Lung (tissue), 11 donors: ENCODE measurements at regions not wholly inside any gene's neighbourhood (a gene's known extent, or its start where the extent isn't known, plus 50 kb on each side); places are given as distances from the start of the nearest gene placed in this dataset.

Experiments
- ATAC-seq: fragments of 200-7000 bp; cut with Tn5 transposase; one replicate; pipeline ENCODE4 v1.9.1; 2020; ENCODE audit warnings: moderate number of reproducible peaks; ENCODE audit not compliant: insufficient read depth, low FRiP score
- DNase-seq, 3 donors: peaks; one replicate each; pipeline ENCODE4 v3.0.0-alpha.2; 2013 to 2017
- H3K27ac ChIP-seq, 2 donors: one replicate each; pipeline ENCODE4 v1.5.1; 2013; ENCODE audit warnings: mild to moderate bottlenecking in 2 of 2, moderate library complexity in 2 of 2, control low read depth in 1 of 2, inconsistent platforms in 1 of 2, low read depth in 1 of 2, low read length in 1 of 2
- H3K27me3 ChIP-seq, 3 donors: one replicate each; pipeline ENCODE4 v1.5.1; 2013; ENCODE audit warnings: low read length in 2 of 3; ENCODE audit not compliant: control insufficient read depth in 3 of 3, insufficient read depth in 3 of 3
- H3K36me3 ChIP-seq, 4 donors: one replicate each; pipeline ENCODE4 v1.5.1; 2013; ENCODE audit warnings: low read length in 4 of 4, mild to moderate bottlenecking in 1 of 4, moderate library complexity in 1 of 4; ENCODE audit not compliant: control insufficient read depth in 4 of 4, insufficient read depth in 4 of 4
- H3K4me1 ChIP-seq, 5 donors: one replicate each; pipeline ENCODE4 v1.5.1; 2013; ENCODE audit warnings: low read length in 5 of 5, mild to moderate bottlenecking in 2 of 5, moderate library complexity in 1 of 5; ENCODE audit not compliant: control insufficient read depth in 5 of 5, insufficient read depth in 5 of 5
- H3K4me3 ChIP-seq: one replicate; pipeline ENCODE4 v1.5.1; 2013; ENCODE audit warnings: mild to moderate bottlenecking, control low read depth, moderate library complexity
- H3K9ac ChIP-seq, 2 donors: one replicate each; pipeline ENCODE4 v1.5.1; 2013; ENCODE audit warnings: low read length in 2 of 2, control low read depth in 1 of 2; ENCODE audit not compliant: insufficient read depth in 1 of 2
- H3K9me3 ChIP-seq, 4 donors: one replicate each; pipeline ENCODE4 v1.5.1; 2013; ENCODE audit warnings: low read length in 3 of 4, mild to moderate bottlenecking in 1 of 4, moderate library complexity in 1 of 4; ENCODE audit not compliant: control insufficient read depth in 4 of 4, insufficient read depth in 3 of 4
- CTCF ChIP-seq: IDR thresholded peaks from 2 replicates; pipeline ENCODE4 v1.5.1; 2012; ENCODE audit warnings: mild to moderate bottlenecking; ENCODE audit errors: control extremely low read depth, extremely low read depth
- WGBS, 2 donors: extraction: QIAGEN DNeasy Blood & Tissue Kit; methylation state at CpG; one replicate each; pipeline ENCODE4 v1.1.7; 2013; 5-methylcytosine and 5-hydroxymethylcytosine counted together
- donor health status: control.
- donor health status: control.
- donor health status: Bipolar disorder and iron deficiency.
- donor health status: healthy.
- donor health status: DM: yes; HTN: yes; CAD: no.

- TF ChIP-seq CTCF: no peak
- Histone ChIP-seq H3K9me3 (peaks cover 0 to 5% (median 1%) of the 10 kb centered on the region in 4 donors), H3K27me3 (no peaks in the 10 kb centered on the region), H3K9ac (no peak overlapping the region), H3K4me1 (no peaks in the 10 kb centered on the region), H3K36me3 (no peaks in the 10 kb centered on the region), H3K27ac (no peak overlapping the region), H3K4me3 (no peak overlapping the region)
- DNase-seq (no peak), ATAC-seq (no peak)
- WGBS, 2 donors: 82 to 90% methylated on average over 5 of the region's 5 CpGs
Observed at GRCh38 chr5:130706696-130707095, 458.4 kb downstream of the HINT1 start.

GRCh38 chr5:130705368-130705767 lies 459.7 kb downstream of the HINT1 start:
- no peak for TF ChIP-seq CTCF
- 82 to 88% methylated on average over 2 of the region's 2 CpGs for WGBS, 2 donors

GRCh38 chr5:130693509-130693908 lies 471.5 kb downstream of the HINT1 start:
- Histone ChIP-seq H3K4me1 (no peaks in the 10 kb centered on the region), H3K36me3 (no peaks in the 10 kb centered on the region), H3K9me3 (no peaks in the 10 kb centered on the region), H3K27me3 (no peaks in the 10 kb centered on the region), H3K27ac (no peak overlapping the region), H3K4me3 (no peak overlapping the region), H3K9ac (no peak overlapping the region)
- WGBS, 2 donors: 93 to 94% methylated on average over 4 of the region's 4 CpGs
- no peak for ATAC-seq
- no peak for TF ChIP-seq CTCF
- DNase-seq: no peak

More at GRCh38 chr5:130705368-130705767, 459.7 kb downstream of the HINT1 start:
- Histone ChIP-seq H3K27ac (no peak overlapping the region), H3K9me3 (peaks cover 0 to 5% (median 1%) of the 10 kb centered on the region in 4 donors), H3K36me3 (no peaks in the 10 kb centered on the region), H3K4me3 (no peak overlapping the region), H3K4me1 (no peaks in the 10 kb centered on the region), H3K27me3 (no peaks in the 10 kb centered on the region), H3K9ac (no peak overlapping the region)
- no peak for DNase-seq
- ATAC-seq: no peak

- 75 to 81% methylated on average over 1 of the region's 1 CpG for WGBS, 2 donors
Observed at GRCh38 chr5:130692770-130693169, 472.3 kb downstream of the HINT1 start.

More at GRCh38 chr5:130692770-130693169, 472.3 kb downstream of the HINT1 start:
- H3K9ac ChIP-seq: no peak overlapping the region
- H3K4me3 ChIP-seq: no peak overlapping the region
- no peaks in the 10 kb centered on the region for H3K4me1 ChIP-seq
- DNase-seq (no peak), ATAC-seq (no peak)
- no peak overlapping the region for H3K27ac ChIP-seq
- TF ChIP-seq CTCF: no peak
- no peaks in the 10 kb centered on the region for H3K27me3 ChIP-seq
- H3K36me3 ChIP-seq: no peaks in the 10 kb centered on the region
- no peaks in the 10 kb centered on the region for H3K9me3 ChIP-seq
